ENCODE measurements at regions not wholly inside any gene's neighbourhood (a gene's known extent, or its start where the extent isn't known, plus 50 kb on each side); places are given as distances from the start of the nearest gene placed in this dataset.

GRCh38 chr14:84707830-84708229 lies 822.1 kb upstream of the FLRT2 start:
- Histone ChIP-seq H3K9ac (ENCODE audit: low read depth in 1 of 2, low read length in 2 of 2) (no peak overlapping the region), H3K9me3 (ENCODE audit: control insufficient read depth in 1 of 2, low read length in 2 of 2) (no peaks in the 10 kb centered on the region), H3K27me3 (ENCODE audit: control insufficient read depth in 1 of 2, insufficient read depth in 2 of 2, low read length in 2 of 2) (no peaks in the 10 kb centered on the region)

DNA sequence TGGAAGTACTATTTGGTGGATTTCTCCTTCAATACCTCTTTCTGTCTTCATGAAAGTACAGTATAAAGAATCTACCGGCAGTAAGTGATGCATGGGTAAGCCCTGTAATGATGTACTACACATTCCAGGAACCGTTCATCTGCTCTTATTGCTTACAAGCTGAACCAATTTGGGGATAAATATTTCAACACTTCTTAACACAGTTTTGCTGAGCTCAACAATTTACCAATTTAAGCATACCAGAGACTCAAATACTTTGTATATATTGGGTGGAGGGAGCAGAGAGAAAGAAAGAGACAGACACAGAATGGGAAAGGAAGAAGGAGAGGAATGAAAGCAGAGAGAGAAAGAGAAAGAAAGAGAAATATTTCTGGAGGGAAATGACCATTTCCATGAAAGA lies 821.1 kb upstream of the FLRT2 start:
- Histone ChIP-seq H3K27ac (ENCODE audit: low read depth, low read length) (no peak overlapping the region), H3K4me1 (ENCODE audit: control insufficient read depth in 1 of 2, insufficient read depth in 2 of 2, low read length in 2 of 2) (no peaks in the 10 kb centered on the region), H3K27me3 (ENCODE audit: control insufficient read depth in 1 of 2, insufficient read depth in 2 of 2, low read length in 2 of 2) (no peaks in the 10 kb centered on the region), H3K9me3 (ENCODE audit: control insufficient read depth in 1 of 2, low read length in 2 of 2) (no peaks in the 10 kb centered on the region), H3K9ac (ENCODE audit: low read depth in 1 of 2, low read length in 2 of 2) (no peak overlapping the region), H3K36me3 (ENCODE audit: control insufficient read depth in 1 of 2, insufficient read depth in 2 of 2, low read length in 2 of 2) (no peaks in the 10 kb centered on the region), H3K4me3 (ENCODE audit: low read depth in 1 of 2, low read length in 2 of 2) (no peak overlapping the region)

More at GRCh38 chr14:84707830-84708229, 822.1 kb upstream of the FLRT2 start:
- Histone ChIP-seq H3K4me3 (ENCODE audit: low read depth in 1 of 2, low read length in 2 of 2) (no peak overlapping the region), H3K27ac (ENCODE audit: low read depth, low read length) (no peak overlapping the region), H3K36me3 (ENCODE audit: control insufficient read depth in 1 of 2, insufficient read depth in 2 of 2, low read length in 2 of 2) (no peaks in the 10 kb centered on the region), H3K4me1 (ENCODE audit: control insufficient read depth in 1 of 2, insufficient read depth in 2 of 2, low read length in 2 of 2) (no peaks in the 10 kb centered on the region)

- H3K4me3 ChIP-seq (ENCODE audit: low read depth in 1 of 2, low read length in 2 of 2) = no peak overlapping the region
- H3K27me3 ChIP-seq (ENCODE audit: control insufficient read depth in 1 of 2, insufficient read depth in 2 of 2, low read length in 2 of 2) = no peaks in the 10 kb centered on the region
- no peaks in the 10 kb centered on the region for H3K4me1 ChIP-seq (ENCODE audit: control insufficient read depth in 1 of 2, insufficient read depth in 2 of 2, low read length in 2 of 2)
- no peak overlapping the region for H3K9ac ChIP-seq (ENCODE audit: low read depth in 1 of 2, low read length in 2 of 2)
- peaks cover 4 to 5% of the 10 kb centered on the region in 2 donors for H3K9me3 ChIP-seq (ENCODE audit: control insufficient read depth in 1 of 2, low read length in 2 of 2)
- H3K27ac ChIP-seq (ENCODE audit: low read depth, low read length) = no peak overlapping the region
- H3K36me3 ChIP-seq (ENCODE audit: control insufficient read depth in 1 of 2, insufficient read depth in 2 of 2, low read length in 2 of 2) = no peaks in the 10 kb centered on the region
Observed at GRCh38 chr14:84726471-84726870, 803.5 kb upstream of the FLRT2 start.

GRCh38 chr14:84749191-84749955 lies 780.6 kb upstream of the FLRT2 start:
- Histone ChIP-seq H3K27ac (ENCODE audit: low read depth, low read length) (no peak overlapping the region), H3K4me1 (ENCODE audit: control insufficient read depth in 1 of 2, insufficient read depth in 2 of 2, low read length in 2 of 2) (no peaks in the 10 kb centered on the region), H3K4me3 (ENCODE audit: low read depth in 1 of 2, low read length in 2 of 2) (no peak overlapping the region), H3K36me3 (ENCODE audit: control insufficient read depth in 1 of 2, insufficient read depth in 2 of 2, low read length in 2 of 2) (no peaks in the 10 kb centered on the region), H3K9me3 (ENCODE audit: control insufficient read depth in 1 of 2, low read length in 2 of 2) (peaks cover 0 to 4% of the 10 kb centered on the region in 2 donors), H3K9ac (ENCODE audit: low read depth in 1 of 2, low read length in 2 of 2) (no peak overlapping the region), H3K27me3 (ENCODE audit: control insufficient read depth in 1 of 2, insufficient read depth in 2 of 2, low read length in 2 of 2) (no peaks in the 10 kb centered on the region)

DNA sequence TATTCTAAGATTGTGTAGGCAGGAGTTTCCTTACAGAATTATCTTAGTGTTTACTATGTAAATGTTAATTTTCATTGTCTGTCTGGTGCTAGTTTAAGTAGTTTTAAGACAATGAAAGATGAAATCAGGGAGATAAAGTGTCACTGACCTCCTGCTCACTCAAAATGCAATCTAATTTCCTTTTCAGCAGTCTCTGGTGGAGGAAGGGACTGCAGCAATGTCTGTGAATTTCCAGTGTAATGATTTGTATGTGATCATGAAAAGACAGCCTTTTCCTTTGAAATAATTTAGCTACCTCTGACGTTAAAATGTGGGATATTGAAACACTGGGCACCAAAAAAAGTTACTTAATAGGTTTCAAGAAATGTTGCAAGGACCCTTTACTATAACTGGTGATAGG lies 779.7 kb upstream of the FLRT2 start:
- Histone ChIP-seq H3K9me3 (ENCODE audit: control insufficient read depth in 1 of 2, low read length in 2 of 2) (peaks cover 0 to 4% of the 10 kb centered on the region in 2 donors), H3K9ac (ENCODE audit: low read depth in 1 of 2, low read length in 2 of 2) (no peak overlapping the region), H3K27ac (ENCODE audit: low read depth, low read length) (no peak overlapping the region), H3K4me3 (ENCODE audit: low read depth in 1 of 2, low read length in 2 of 2) (no peak overlapping the region), H3K4me1 (ENCODE audit: control insufficient read depth in 1 of 2, insufficient read depth in 2 of 2, low read length in 2 of 2) (no peaks in the 10 kb centered on the region), H3K36me3 (ENCODE audit: control insufficient read depth in 1 of 2, insufficient read depth in 2 of 2, low read length in 2 of 2) (no peaks in the 10 kb centered on the region), H3K27me3 (ENCODE audit: control insufficient read depth in 1 of 2, insufficient read depth in 2 of 2, low read length in 2 of 2) (no peaks in the 10 kb centered on the region)

DNA sequence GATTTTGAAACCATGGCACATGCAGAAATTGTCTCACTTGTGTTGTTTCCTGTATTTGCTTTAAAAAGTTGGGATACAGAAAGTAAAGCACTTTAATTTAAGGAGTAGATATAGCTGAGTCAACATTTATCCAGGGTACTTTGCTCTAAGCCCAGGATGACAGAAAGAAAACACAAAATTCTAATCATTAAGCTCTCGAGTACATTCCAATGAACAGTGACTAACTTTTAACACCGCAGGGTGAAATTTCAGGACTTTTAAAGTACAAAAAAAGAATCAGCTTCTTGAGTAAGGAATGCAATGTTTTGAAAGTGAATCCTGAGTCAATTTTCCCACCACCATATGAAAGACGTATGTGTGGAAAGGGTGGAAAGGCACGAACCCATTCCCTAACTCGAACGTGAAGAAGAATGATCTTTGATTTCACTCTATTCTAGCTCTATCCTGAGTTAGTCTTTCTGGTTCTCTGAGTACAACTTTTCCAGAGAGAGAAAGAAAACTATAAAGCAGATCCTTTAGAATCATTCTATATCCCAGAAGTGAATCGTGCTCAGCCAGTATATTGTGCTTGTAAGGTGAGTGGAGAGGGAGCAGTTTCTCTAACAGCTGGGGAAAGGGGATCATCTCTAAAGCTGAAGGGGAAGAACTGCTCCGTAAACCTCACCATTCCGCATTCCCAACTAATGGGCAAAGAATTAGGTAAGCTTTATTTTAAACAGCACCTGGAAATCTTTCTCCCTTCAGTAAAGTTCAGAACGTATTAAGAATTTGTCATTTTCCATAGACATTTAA lies 779.0 kb upstream of the FLRT2 start:
- H3K9ac ChIP-seq (ENCODE audit: low read depth in 1 of 2, low read length in 2 of 2) = no peak overlapping the region
- H3K9me3 ChIP-seq (ENCODE audit: control insufficient read depth in 1 of 2, low read length in 2 of 2) = peaks cover 0 to 4% of the 10 kb centered on the region in 2 donors
- no peak overlapping the region for H3K4me3 ChIP-seq (ENCODE audit: low read depth in 1 of 2, low read length in 2 of 2)
- H3K27ac ChIP-seq (ENCODE audit: low read depth, low read length) = no peak overlapping the region
- H3K36me3 ChIP-seq (ENCODE audit: control insufficient read depth in 1 of 2, insufficient read depth in 2 of 2, low read length in 2 of 2) = no peaks in the 10 kb centered on the region
- no peaks in the 10 kb centered on the region for H3K4me1 ChIP-seq (ENCODE audit: control insufficient read depth in 1 of 2, insufficient read depth in 2 of 2, low read length in 2 of 2)
- no peaks in the 10 kb centered on the region for H3K27me3 ChIP-seq (ENCODE audit: control insufficient read depth in 1 of 2, insufficient read depth in 2 of 2, low read length in 2 of 2)

DNA sequence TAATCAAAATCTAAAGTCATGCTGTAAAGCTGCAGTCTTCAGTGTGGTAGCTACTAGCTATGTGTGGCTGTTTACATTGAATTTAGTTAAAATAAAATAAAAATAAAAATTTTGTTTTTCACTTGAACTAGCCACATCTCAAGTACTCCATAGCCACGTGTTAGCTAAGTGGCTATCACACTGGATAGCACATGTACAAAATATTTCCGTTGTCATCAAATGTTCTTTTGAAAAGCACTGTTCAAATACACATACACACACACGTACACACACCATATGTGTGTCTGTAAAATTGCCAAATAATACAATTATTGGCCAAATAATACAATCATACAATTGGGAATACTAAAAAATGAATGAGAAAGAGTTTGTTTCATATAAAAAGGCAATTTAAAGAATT lies 778.2 kb upstream of the FLRT2 start:
- H3K27ac ChIP-seq (ENCODE audit: low read depth, low read length) = no peak overlapping the region
- H3K9ac ChIP-seq (ENCODE audit: low read depth in 1 of 2, low read length in 2 of 2) = no peak overlapping the region
- peaks cover 0 to 3% of the 10 kb centered on the region in 2 donors for H3K9me3 ChIP-seq (ENCODE audit: control insufficient read depth in 1 of 2, low read length in 2 of 2)
- no peaks in the 10 kb centered on the region for H3K36me3 ChIP-seq (ENCODE audit: control insufficient read depth in 1 of 2, insufficient read depth in 2 of 2, low read length in 2 of 2)
- no peaks in the 10 kb centered on the region for H3K4me1 ChIP-seq (ENCODE audit: control insufficient read depth in 1 of 2, insufficient read depth in 2 of 2, low read length in 2 of 2)
- no peaks in the 10 kb centered on the region for H3K27me3 ChIP-seq (ENCODE audit: control insufficient read depth in 1 of 2, insufficient read depth in 2 of 2, low read length in 2 of 2)
- no peak overlapping the region for H3K4me3 ChIP-seq (ENCODE audit: low read depth in 1 of 2, low read length in 2 of 2)

GRCh38 chr14:84760489-84761126 lies 769.3 kb upstream of the FLRT2 start:
- Histone ChIP-seq H3K9ac (ENCODE audit: low read depth in 1 of 2, low read length in 2 of 2) (no peak overlapping the region), H3K27ac (ENCODE audit: low read depth, low read length) (no peak overlapping the region), H3K4me1 (ENCODE audit: control insufficient read depth in 1 of 2, insufficient read depth in 2 of 2, low read length in 2 of 2) (no peaks in the 10 kb centered on the region), H3K36me3 (ENCODE audit: control insufficient read depth in 1 of 2, insufficient read depth in 2 of 2, low read length in 2 of 2) (no peaks in the 10 kb centered on the region), H3K27me3 (ENCODE audit: control insufficient read depth in 1 of 2, insufficient read depth in 2 of 2, low read length in 2 of 2) (no peaks in the 10 kb centered on the region), H3K9me3 (ENCODE audit: control insufficient read depth in 1 of 2, low read length in 2 of 2) (peaks cover 19% of the 10 kb centered on the region in 2 donors), H3K4me3 (ENCODE audit: low read depth in 1 of 2, low read length in 2 of 2) (no peak overlapping the region)

- H3K9ac ChIP-seq (ENCODE audit: low read depth in 1 of 2, low read length in 2 of 2) = no peak overlapping the region
- H3K27me3 ChIP-seq (ENCODE audit: control insufficient read depth in 1 of 2, insufficient read depth in 2 of 2, low read length in 2 of 2) = no peaks in the 10 kb centered on the region
- no peaks in the 10 kb centered on the region for H3K36me3 ChIP-seq (ENCODE audit: control insufficient read depth in 1 of 2, insufficient read depth in 2 of 2, low read length in 2 of 2)
- no peak overlapping the region for H3K4me3 ChIP-seq (ENCODE audit: low read depth in 1 of 2, low read length in 2 of 2)
- H3K27ac ChIP-seq (ENCODE audit: low read depth, low read length) = no peak overlapping the region
- H3K4me1 ChIP-seq (ENCODE audit: control insufficient read depth in 1 of 2, insufficient read depth in 2 of 2, low read length in 2 of 2) = no peaks in the 10 kb centered on the region
- H3K9me3 ChIP-seq (ENCODE audit: control insufficient read depth in 1 of 2, low read length in 2 of 2) = peaks cover 12 to 14% of the 10 kb centered on the region in 2 donors
Observed at GRCh38 chr14:84767434-84767833, 762.5 kb upstream of the FLRT2 start.

DNA sequence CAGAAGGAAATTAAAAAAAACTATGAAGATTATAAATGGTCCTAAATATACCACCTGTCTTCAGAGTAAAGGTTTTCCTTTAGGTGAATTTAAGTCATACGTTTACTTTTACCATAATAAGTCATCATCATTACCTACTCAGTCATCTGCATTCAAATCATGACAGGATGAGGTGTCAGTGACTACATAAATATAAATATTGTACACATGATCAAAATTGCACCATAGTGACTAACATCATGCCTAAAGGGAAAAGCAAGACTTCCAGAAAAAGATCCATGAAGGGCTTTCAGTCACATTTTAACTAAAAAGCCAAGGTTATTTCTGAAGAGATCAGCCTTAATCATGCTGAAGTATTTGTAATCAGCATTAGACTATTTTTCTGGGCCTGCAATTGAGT lies 759.9 kb upstream of the FLRT2 start:
- H3K36me3 ChIP-seq (ENCODE audit: control insufficient read depth in 1 of 2, insufficient read depth in 2 of 2, low read length in 2 of 2) = no peaks in the 10 kb centered on the region
- H3K27ac ChIP-seq (ENCODE audit: low read depth, low read length) = no peak overlapping the region

More for the DNA sequence above, 759.9 kb upstream of the FLRT2 start:
- no peaks in the 10 kb centered on the region for H3K27me3 ChIP-seq (ENCODE audit: control insufficient read depth in 1 of 2, insufficient read depth in 2 of 2, low read length in 2 of 2)
- H3K9ac ChIP-seq (ENCODE audit: low read depth in 1 of 2, low read length in 2 of 2) = no peak overlapping the region
- no peak overlapping the region for H3K4me3 ChIP-seq (ENCODE audit: low read depth in 1 of 2, low read length in 2 of 2)
- no peaks in the 10 kb centered on the region for H3K4me1 ChIP-seq (ENCODE audit: control insufficient read depth in 1 of 2, insufficient read depth in 2 of 2, low read length in 2 of 2)
- peaks cover 3 to 9% of the 10 kb centered on the region in 2 donors for H3K9me3 ChIP-seq (ENCODE audit: control insufficient read depth in 1 of 2, low read length in 2 of 2)
